AG09309 (cell line): ENCODE measurements at regions not wholly inside any gene's neighbourhood (a gene's known extent, or its start where the extent isn't known, plus 50 kb on each side); places are given as distances from the start of the nearest gene placed in this dataset.

Source experiments
- DNase-seq: peaks from one replicate; pipeline ENCODE4 v3.0.0-alpha.2; 2010; ENCODE audit warnings: low read depth
- H3K4me3 ChIP-seq: 2 replicates; pipeline ENCODE4 v1.5.1; 2011; ENCODE audit warnings: mild to moderate bottlenecking, low read depth, low read length, moderate library complexity; ENCODE audit not compliant: control insufficient read depth
- CTCF ChIP-seq: IDR thresholded peaks from 2 replicates; pipeline ENCODE4 v1.5.1; 2011; ENCODE audit warnings: mild to moderate bottlenecking, low read depth, low read length, inconsistent platforms; ENCODE audit not compliant: insufficient read depth, control insufficient read depth; ENCODE audit errors: missing control alignments

- no peak for DNase-seq
- TF ChIP-seq CTCF: no peak
- no peak overlapping the region for H3K4me3 ChIP-seq
Observed at GRCh38 chr5:153865016-153865415, 173.7 kb downstream of the FAM114A2 start.

- no peak overlapping the region for H3K4me3 ChIP-seq
- no peak for DNase-seq
- no peak for TF ChIP-seq CTCF
Observed at GRCh38 chr5:153863951-153864350, 174.8 kb downstream of the FAM114A2 start.
